PC-9 (cell line): ENCODE measurements at regions not wholly inside any gene's neighbourhood (a gene's known extent, or its start where the extent isn't known, plus 50 kb on each side); places are given as distances from the start of the nearest gene placed in this dataset.
"Not testable (repeated sequence)": the region's sequence is repeated elsewhere in the genome, so short reads cannot be mapped to it uniquely, and the experiment has no call there.

Experiments
- BruUV-seq: library from RNA; stranded (reverse); fragments of 400-500 nt; replicated peaks from 2 replicates; lab custom pipeline; 2021; lab: Mats Ljungman, UMichigan
- CTCF ChIA-PET: fragments of 300-600 bp; sonication (Branson Sonifier 250); formaldehyde crosslinking; loops from one replicate; lab custom pipeline; 2022; ENCODE audit warnings: antibody characterized with exemption; lab: Charles Lee
- POLR2A ChIA-PET: fragments of 300-600 bp; sonication (Branson Sonifier 250); formaldehyde crosslinking; loops from one replicate; lab custom pipeline; 2022; ENCODE audit warnings: antibody characterized with exemption; ENCODE audit not compliant: unreplicated experiment; lab: Charles Lee
- DNase-seq, 2 experiments: peaks; one replicate each; pipeline versions ENCODE4 v3.0.0 to v3.0.0-alpha.2; 2015 to 2022; ENCODE audit warnings: mixed read lengths in 1 of 2
- H2AFZ ChIP-seq: fragments of 200-600 bp; sonication (generic); 2 replicates; pipeline ENCODE4 v1.8.1; 2017; ENCODE audit warnings: antibody characterized with exemption
- H3F3A ChIP-seq: fragments of 200-600 bp; sonication (generic); 2 replicates; pipeline ENCODE4 v1.8.1; 2017; ENCODE audit warnings: antibody characterized with exemption, mild to moderate bottlenecking, low read depth; ENCODE audit not compliant: insufficient read depth
- H3K27ac ChIP-seq: fragments of 200-600 bp; sonication (generic); 2 replicates; pipeline ENCODE4 v1.6.1; 2016; ENCODE audit warnings: mixed run types
- H3K27me3 ChIP-seq: fragments of 200-600 bp; sonication (generic); 2 replicates; pipeline ENCODE4 v1.6.1; 2016; ENCODE audit warnings: low read depth, mixed run types; ENCODE audit not compliant: insufficient read depth
- H3K36me3 ChIP-seq: fragments of 200-600 bp; sonication (generic); 2 replicates; pipeline ENCODE4 v1.6.1; 2016; ENCODE audit warnings: low read depth, mixed run types
- H3K4me1 ChIP-seq: fragments of 200-600 bp; sonication (generic); replicated peaks from 2 replicates; pipeline ENCODE4 v1.6.1; 2016; ENCODE audit warnings: mixed run types; ENCODE audit not compliant: insufficient read depth
- H3K4me2 ChIP-seq: fragments of 200-600 bp; sonication (generic); 2 replicates; pipeline ENCODE4 v1.6.1; 2017; ENCODE audit warnings: mixed run types
- H3K4me3 ChIP-seq: fragments of 200-600 bp; sonication (generic); 2 replicates; pipeline ENCODE4 v1.6.1; 2016; ENCODE audit warnings: mixed run types
- H3K79me2 ChIP-seq: fragments of 200-600 bp; sonication (generic); 2 replicates; pipeline ENCODE4 v1.6.1; 2017; ENCODE audit warnings: low read depth, mixed run types
- H3K9me2 ChIP-seq: fragments of 200-600 bp; sonication (generic); 2 replicates; pipeline ENCODE4 v1.8.1; 2017; ENCODE audit warnings: mild to moderate bottlenecking; ENCODE audit not compliant: insufficient read depth
- H3K9me3 ChIP-seq: fragments of 200-600 bp; sonication (generic); 2 replicates; pipeline ENCODE4 v1.8.1; 2016; ENCODE audit warnings: low read depth; ENCODE audit not compliant: insufficient read depth
- H4K20me1 ChIP-seq: fragments of 200-600 bp; sonication (generic); 2 replicates; pipeline ENCODE4 v1.8.1; 2017; ENCODE audit not compliant: insufficient read depth
- EZH2 ChIP-seq: fragments of 200-600 bp; sonication (generic); IDR thresholded peaks from 2 replicates; pipeline ENCODE4 v1.8.0; 2017; ENCODE audit warnings: antibody characterized with exemption, low read depth
- intact Hi-C: fragments of 100-400 bp; cut with micrococcal nuclease; formaldehyde crosslinking; loops from one replicate; pipeline ENCODE4 v1.10.0; 2022; ENCODE audit not compliant: unreplicated experiment
- TF ChIP-seq, protein P1 (sequence below): fragments of 200-600 bp; sonication (generic); conservative IDR thresholded peaks from 2 replicates; pipeline ENCODE4 v1.6.1; 2017; ENCODE audit warnings: mixed run types, antibody characterized with exemption, mild to moderate bottlenecking, moderate library complexity

DNA sequence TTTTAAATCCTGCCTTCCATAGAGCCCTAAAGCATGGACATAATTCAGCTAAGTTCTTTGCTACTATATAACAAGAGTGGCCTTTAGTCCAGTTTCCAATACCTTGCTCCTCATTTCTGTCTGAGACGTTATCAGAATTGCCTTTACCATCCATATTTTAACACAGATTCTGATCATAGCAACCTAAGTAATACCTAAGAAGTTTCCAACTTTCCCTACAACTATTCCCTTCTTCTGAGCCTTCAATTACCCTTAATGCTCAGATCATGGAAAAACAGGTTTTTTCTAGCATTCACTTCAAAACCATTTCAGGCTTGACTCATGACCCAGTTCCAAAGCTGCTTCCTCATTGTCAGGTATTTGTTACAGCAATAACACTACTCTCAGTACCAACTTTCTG, 367.1 kb downstream of the C6orf118 start:
- Histone ChIP-seq H3K36me3 (no peaks in the 10 kb centered on the region), H3K27ac (no peak overlapping the region), H3F3A (no peaks in the 10 kb centered on the region), H3K4me2 (no peak overlapping the region), H4K20me1 (no peaks in the 10 kb centered on the region), H3K79me2 (no peaks in the 10 kb centered on the region), H3K4me3 (no peak overlapping the region), H3K9me2 (no peaks in the 10 kb centered on the region), H2AFZ (no peak overlapping the region), H3K27me3 (no peaks in the 10 kb centered on the region), H3K9me3 (no peaks in the 10 kb centered on the region), H3K4me1 (no peaks in the 10 kb centered on the region)
- CTCF ChIA-PET, result no interaction called here
- intact Hi-C loops, result no loop called here
- TF ChIP-seq, protein P1, sequence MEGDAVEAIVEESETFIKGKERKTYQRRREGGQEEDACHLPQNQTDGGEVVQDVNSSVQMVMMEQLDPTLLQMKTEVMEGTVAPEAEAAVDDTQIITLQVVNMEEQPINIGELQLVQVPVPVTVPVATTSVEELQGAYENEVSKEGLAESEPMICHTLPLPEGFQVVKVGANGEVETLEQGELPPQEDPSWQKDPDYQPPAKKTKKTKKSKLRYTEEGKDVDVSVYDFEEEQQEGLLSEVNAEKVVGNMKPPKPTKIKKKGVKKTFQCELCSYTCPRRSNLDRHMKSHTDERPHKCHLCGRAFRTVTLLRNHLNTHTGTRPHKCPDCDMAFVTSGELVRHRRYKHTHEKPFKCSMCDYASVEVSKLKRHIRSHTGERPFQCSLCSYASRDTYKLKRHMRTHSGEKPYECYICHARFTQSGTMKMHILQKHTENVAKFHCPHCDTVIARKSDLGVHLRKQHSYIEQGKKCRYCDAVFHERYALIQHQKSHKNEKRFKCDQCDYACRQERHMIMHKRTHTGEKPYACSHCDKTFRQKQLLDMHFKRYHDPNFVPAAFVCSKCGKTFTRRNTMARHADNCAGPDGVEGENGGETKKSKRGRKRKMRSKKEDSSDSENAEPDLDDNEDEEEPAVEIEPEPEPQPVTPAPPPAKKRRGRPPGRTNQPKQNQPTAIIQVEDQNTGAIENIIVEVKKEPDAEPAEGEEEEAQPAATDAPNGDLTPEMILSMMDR, result no peak
- TF ChIP-seq EZH2, result no peak
- POLR2A ChIA-PET, result no interaction called here
- no peak for DNase-seq
- BruUV-seq, result no TSS peak

DNA sequence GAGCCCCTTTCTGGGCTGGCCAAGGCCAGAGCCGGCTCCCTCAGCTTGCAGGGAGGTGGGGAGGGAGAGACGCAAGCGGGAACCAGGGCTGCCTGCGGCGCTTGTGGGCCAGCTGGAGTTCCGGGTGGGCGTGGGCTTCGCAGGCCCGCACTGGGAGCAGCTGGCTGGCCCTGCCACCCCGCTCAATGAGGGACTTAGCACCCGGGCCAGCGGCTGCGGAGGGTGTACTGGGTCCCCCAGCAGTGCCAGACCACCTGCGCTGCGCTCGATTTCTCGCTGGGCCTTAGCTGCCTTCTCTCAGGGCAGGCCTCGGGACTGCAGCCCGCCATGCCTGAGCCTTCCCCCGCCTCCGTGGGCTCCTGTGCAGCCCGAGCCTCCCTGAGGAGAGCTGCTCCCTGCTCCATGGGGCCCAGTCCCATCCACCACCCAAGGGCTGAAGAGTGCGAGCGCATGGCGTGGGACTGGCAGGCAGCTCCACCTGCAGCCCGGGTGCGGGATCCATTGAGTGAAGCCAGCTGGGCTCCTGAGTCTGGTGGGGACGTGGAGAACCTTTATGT, 376.1 kb downstream of the C6orf118 start:
- H3K79me2 ChIP-seq, H3K9me2 ChIP-seq, intact Hi-C loops, BruUV-seq, POLR2A ChIA-PET, H3K4me3 ChIP-seq, DNase-seq, H3K36me3 ChIP-seq, H3F3A ChIP-seq, H3K4me2 ChIP-seq, H2AFZ ChIP-seq, H3K4me1 ChIP-seq, H3K9me3 ChIP-seq, H4K20me1 ChIP-seq, H3K27ac ChIP-seq, CTCF ChIA-PET, H3K27me3 ChIP-seq: not testable (repeated sequence)

DNA sequence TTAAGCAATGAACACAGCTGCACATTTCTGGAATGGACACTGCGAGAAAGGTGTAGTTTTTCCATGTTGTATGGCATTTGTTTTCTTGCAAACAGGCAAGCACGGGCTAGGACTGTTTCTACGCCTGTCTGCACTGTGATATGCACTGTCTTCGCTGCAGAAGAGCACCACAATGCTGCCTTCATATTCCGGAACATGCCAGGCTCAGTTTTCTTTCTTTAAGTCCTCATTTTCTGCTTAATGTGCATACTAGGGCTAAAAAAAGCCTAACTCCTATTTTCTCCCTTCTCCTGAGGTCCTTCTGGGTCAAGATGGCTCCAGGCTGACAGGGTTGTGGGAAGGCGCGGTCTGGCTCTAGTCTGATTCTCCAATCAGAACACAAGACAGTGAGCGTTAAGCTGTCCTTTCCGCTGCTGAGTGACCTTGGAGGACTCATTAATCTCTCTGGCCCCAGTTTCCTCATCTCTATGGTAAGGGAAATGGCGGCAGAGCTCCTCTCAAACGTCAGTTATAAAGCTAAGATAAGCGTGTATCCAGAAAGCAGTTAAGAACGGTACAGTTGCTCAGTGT, 379.9 kb downstream of the C6orf118 start:
- H3K36me3 ChIP-seq, result no peaks in the 10 kb centered on the region
- no peaks in the 10 kb centered on the region for H3K9me3 ChIP-seq
- ChIA-PET CTCF (no interaction called here), POLR2A (no interaction called here)
- H3K27ac ChIP-seq, result no peak overlapping the region
- no peaks in the 10 kb centered on the region for H3K79me2 ChIP-seq
- H3K9me2 ChIP-seq, result no peaks in the 10 kb centered on the region
- DNase-seq, result no peak
- no peaks in the 10 kb centered on the region for H4K20me1 ChIP-seq
- no peak overlapping the region for H3K4me2 ChIP-seq
- H3K27me3 ChIP-seq, result no peaks in the 10 kb centered on the region
- no peaks in the 10 kb centered on the region for H3F3A ChIP-seq
- H3K4me3 ChIP-seq, result no peak overlapping the region
- TF ChIP-seq, protein P1, result no peak
- TF ChIP-seq EZH2, result no peak
- no peak overlapping the region for H2AFZ ChIP-seq
- intact Hi-C loops, result loop anchor here (5.0 kb wide), 1 partner anchor 1512 kb away; no protein-coding TSS in a partner anchor
- BruUV-seq, result no TSS peak
- no peaks in the 10 kb centered on the region for H3K4me1 ChIP-seq
